Duodenal mucosa (tissue), 2 donors: ENCODE measurements at regions not wholly inside any gene's neighbourhood (a gene's known extent, or its start where the extent isn't known, plus 50 kb on each side); places are given as distances from the start of the nearest gene placed in this dataset.

Source experiments
- H3K27ac ChIP-seq: one replicate; pipeline ENCODE4 v1.7.0; 2013; ENCODE audit warnings: low read depth, low read length
- H3K27me3 ChIP-seq, 2 donors: one replicate each; pipeline ENCODE4 v1.7.0; 2013; ENCODE audit warnings: low read length in 2 of 2, control low read depth in 1 of 2; ENCODE audit not compliant: insufficient read depth in 2 of 2, control insufficient read depth in 1 of 2
- H3K36me3 ChIP-seq, 2 donors: one replicate each; pipeline ENCODE4 v1.7.0; 2013; ENCODE audit warnings: low read length in 2 of 2, control low read depth in 1 of 2; ENCODE audit not compliant: insufficient read depth in 2 of 2, control insufficient read depth in 1 of 2
- H3K4me1 ChIP-seq, 2 donors: one replicate each; pipeline ENCODE4 v1.7.0; 2013; ENCODE audit warnings: low read length in 2 of 2, control low read depth in 1 of 2; ENCODE audit not compliant: insufficient read depth in 2 of 2, control insufficient read depth in 1 of 2
- H3K4me3 ChIP-seq, 2 donors: one replicate each; pipeline ENCODE4 v1.7.0; 2013; ENCODE audit warnings: low read length in 2 of 2, low read depth in 1 of 2
- H3K9ac ChIP-seq, 2 donors: one replicate each; pipeline ENCODE4 v1.7.0; 2013; ENCODE audit warnings: low read length in 2 of 2, low read depth in 1 of 2
- H3K9me3 ChIP-seq, 2 donors: one replicate each; pipeline ENCODE4 v1.7.0; 2013; ENCODE audit warnings: low read length in 2 of 2, control low read depth in 1 of 2; ENCODE audit not compliant: control insufficient read depth in 1 of 2

GRCh38 chr5:92513067-92513466 lies 1068.0 kb downstream of the NR2F1-AS1 start:
- H3K36me3 ChIP-seq = no peaks in the 10 kb centered on the region
- no peaks in the 10 kb centered on the region for H3K27me3 ChIP-seq
- no peak overlapping the region for H3K4me3 ChIP-seq
- H3K27ac ChIP-seq = no peak overlapping the region
- peaks cover 11 to 19% of the 10 kb centered on the region in 2 donors for H3K9me3 ChIP-seq
- no peaks in the 10 kb centered on the region for H3K4me1 ChIP-seq
- no peak overlapping the region for H3K9ac ChIP-seq

DNA sequence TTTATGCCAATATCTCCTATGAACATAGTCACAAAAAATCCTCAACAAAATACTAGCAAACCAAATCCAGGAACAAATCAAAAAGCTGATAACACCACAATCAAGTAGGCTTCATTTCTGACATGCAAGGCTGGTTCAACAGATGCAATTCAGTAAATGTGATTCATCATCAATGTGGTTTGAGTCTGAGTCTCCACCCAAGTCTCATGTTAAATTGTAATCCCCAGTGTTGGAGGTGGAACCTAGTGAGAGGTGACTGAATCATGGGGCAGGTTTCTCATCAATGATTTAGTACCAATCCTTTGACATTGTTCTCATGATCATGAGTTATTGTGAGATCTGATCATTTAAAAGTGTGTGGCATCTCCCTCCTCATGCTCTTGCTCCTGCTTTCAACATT lies 1072.7 kb downstream of the NR2F1-AS1 start:
- H3K9me3 ChIP-seq = peaks cover 11 to 19% of the 10 kb centered on the region in 2 donors

GRCh38 chr5:92505925-92506324 lies 1075.1 kb downstream of the NR2F1-AS1 start:
- Histone ChIP-seq H3K4me3 (no peak overlapping the region), H3K9ac (no peak overlapping the region), H3K9me3 (peaks cover 8 to 14% of the 10 kb centered on the region in 2 donors), H3K27me3 (no peaks in the 10 kb centered on the region), H3K36me3 (no peaks in the 10 kb centered on the region), H3K27ac (no peak overlapping the region), H3K4me1 (no peaks in the 10 kb centered on the region)

More for the DNA sequence above, 1072.7 kb downstream of the NR2F1-AS1 start:
- Histone ChIP-seq H3K4me3 (no peak overlapping the region), H3K9ac (no peak overlapping the region), H3K36me3 (no peaks in the 10 kb centered on the region), H3K4me1 (no peaks in the 10 kb centered on the region), H3K27me3 (no peaks in the 10 kb centered on the region), H3K27ac (no peak overlapping the region)

- H3K9ac ChIP-seq = no peak overlapping the region
- no peaks in the 10 kb centered on the region for H3K27me3 ChIP-seq
- peaks cover 8 to 9% of the 10 kb centered on the region in 2 donors for H3K9me3 ChIP-seq
- no peak overlapping the region for H3K4me3 ChIP-seq
- no peaks in the 10 kb centered on the region for H3K36me3 ChIP-seq
- no peak overlapping the region for H3K27ac ChIP-seq
- H3K4me1 ChIP-seq = no peaks in the 10 kb centered on the region
Measured at GRCh38 chr5:92505145-92505544, 1075.9 kb downstream of the NR2F1-AS1 start.

- no peak overlapping the region for H3K9ac ChIP-seq
- no peak overlapping the region for H3K4me3 ChIP-seq
- peaks cover under 1% of the 10 kb centered on the region in 2 donors for H3K9me3 ChIP-seq
- H3K36me3 ChIP-seq = no peaks in the 10 kb centered on the region
- no peak overlapping the region for H3K27ac ChIP-seq
- H3K27me3 ChIP-seq = no peaks in the 10 kb centered on the region
- H3K4me1 ChIP-seq = no peaks in the 10 kb centered on the region
Measured at GRCh38 chr5:92504346-92504745, 1076.7 kb downstream of the NR2F1-AS1 start.

GRCh38 chr5:92500752-92501151 lies 1080.3 kb downstream of the NR2F1-AS1 start:
- H3K36me3 ChIP-seq = no peaks in the 10 kb centered on the region
- no peaks in the 10 kb centered on the region for H3K9me3 ChIP-seq
- H3K27ac ChIP-seq = no peak overlapping the region
- H3K4me3 ChIP-seq = no peak overlapping the region
- no peaks in the 10 kb centered on the region for H3K27me3 ChIP-seq
- no peak overlapping the region for H3K9ac ChIP-seq
- no peaks in the 10 kb centered on the region for H3K4me1 ChIP-seq

GRCh38 chr5:92496545-92496944 lies 1084.5 kb downstream of the NR2F1-AS1 start:
- Histone ChIP-seq H3K4me1 (no peaks in the 10 kb centered on the region), H3K27me3 (no peaks in the 10 kb centered on the region), H3K9me3 (no peaks in the 10 kb centered on the region), H3K4me3 (no peak overlapping the region), H3K9ac (no peak overlapping the region), H3K36me3 (no peaks in the 10 kb centered on the region), H3K27ac (no peak overlapping the region)

DNA sequence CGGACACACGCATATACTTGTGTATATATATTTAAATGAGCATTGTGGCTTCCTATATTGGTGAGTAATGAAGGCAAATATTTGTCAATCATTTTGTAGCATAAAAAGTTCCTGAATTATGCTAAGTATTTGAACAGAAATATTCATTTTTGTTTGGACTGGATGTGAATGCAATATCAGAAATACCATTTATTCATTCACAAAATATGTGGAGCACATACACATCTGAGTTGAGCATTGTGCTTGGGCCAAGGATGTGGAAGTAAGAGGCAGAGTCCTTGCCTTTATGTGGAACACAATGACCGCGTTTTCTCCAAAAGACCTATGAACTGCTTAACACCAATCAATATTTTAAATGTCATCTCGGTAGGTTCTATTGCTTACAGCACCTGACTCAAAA lies 1086.5 kb downstream of the NR2F1-AS1 start:
- Histone ChIP-seq H3K27me3 (no peaks in the 10 kb centered on the region), H3K36me3 (no peaks in the 10 kb centered on the region), H3K27ac (no peak overlapping the region), H3K9me3 (no peaks in the 10 kb centered on the region), H3K4me1 (no peaks in the 10 kb centered on the region), H3K9ac (no peak overlapping the region), H3K4me3 (no peak overlapping the region)

DNA sequence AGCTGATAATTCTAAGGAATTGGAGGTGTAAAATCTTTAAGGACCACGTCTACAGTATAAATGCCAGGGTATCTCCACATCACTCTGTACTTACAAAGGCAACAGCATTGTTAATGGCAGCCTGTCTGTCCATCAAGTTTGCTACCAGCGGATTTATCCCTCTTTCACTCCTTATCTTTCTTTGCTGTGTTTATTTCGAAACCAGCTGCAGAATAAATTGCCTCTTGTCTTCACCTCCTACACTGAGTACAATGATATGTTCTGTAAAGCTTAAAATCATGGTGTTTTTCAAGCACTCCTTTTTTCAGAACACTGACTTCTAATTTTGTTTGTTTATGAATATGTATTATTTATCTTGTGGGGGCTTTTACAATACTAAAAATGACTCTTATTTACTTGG lies 1088.1 kb downstream of the NR2F1-AS1 start:
- Histone ChIP-seq H3K9me3 (no peaks in the 10 kb centered on the region), H3K27me3 (no peaks in the 10 kb centered on the region), H3K4me3 (no peak overlapping the region), H3K9ac (no peak overlapping the region), H3K4me1 (no peaks in the 10 kb centered on the region), H3K27ac (no peak overlapping the region), H3K36me3 (no peaks in the 10 kb centered on the region)

DNA sequence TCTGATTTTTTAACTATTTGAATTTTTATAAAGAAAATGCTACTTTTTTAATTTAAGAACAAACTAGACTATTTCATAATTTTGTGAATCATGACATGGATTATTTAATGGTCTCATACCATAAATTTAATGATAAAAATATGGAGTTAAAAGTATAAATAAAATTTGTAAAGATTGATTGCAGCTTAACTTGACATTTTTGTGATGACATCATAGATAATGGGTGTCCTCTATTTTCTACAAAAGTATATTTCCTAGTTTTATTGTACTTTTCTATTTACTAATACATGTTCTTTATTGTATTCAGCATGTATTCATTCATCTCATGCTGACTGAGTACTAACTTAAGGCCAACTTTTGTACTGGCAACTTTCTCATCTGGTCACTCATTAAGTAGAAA lies 1096.5 kb downstream of the NR2F1-AS1 start:
- Histone ChIP-seq H3K27ac (no peak overlapping the region), H3K9me3 (no peaks in the 10 kb centered on the region), H3K9ac (no peak overlapping the region), H3K27me3 (no peaks in the 10 kb centered on the region), H3K36me3 (no peaks in the 10 kb centered on the region), H3K4me3 (no peak overlapping the region), H3K4me1 (no peaks in the 10 kb centered on the region)

DNA sequence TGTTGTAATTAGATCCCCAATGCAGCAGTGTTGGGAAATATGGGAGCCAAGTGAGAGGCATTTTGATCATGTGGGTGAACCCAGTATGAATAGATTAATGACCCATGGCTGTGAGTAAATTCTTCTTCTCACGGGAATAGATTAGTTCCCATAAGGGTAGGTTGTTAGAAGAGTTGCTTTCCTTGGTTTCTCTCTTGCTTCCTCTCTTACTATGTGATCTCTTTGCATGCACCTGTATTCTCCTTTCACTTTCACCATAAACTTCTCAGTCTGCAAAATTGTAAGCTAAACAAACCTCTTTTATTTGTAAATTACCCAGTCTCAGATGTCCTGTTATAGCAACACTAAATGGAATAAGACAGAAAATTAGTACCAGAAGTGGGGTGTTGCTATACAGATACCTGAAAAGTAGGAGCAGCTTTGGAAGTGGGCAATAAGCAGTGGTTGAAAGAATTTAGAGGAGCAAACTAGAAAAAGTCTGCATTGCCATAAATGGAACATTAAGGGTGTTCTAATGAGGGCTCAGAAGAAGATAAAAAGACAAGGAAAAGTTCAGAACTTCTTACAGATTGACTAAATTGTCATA lies 1090.0 kb upstream of the ARRDC3 start:
- peaks cover 9 to 14% of the 10 kb centered on the region in 2 donors for H3K9me3 ChIP-seq
- no peak overlapping the region for H3K4me3 ChIP-seq
- H3K27me3 ChIP-seq = no peaks in the 10 kb centered on the region
- no peak overlapping the region for H3K27ac ChIP-seq
- H3K4me1 ChIP-seq = no peaks in the 10 kb centered on the region
- H3K9ac ChIP-seq = no peak overlapping the region
- H3K36me3 ChIP-seq = no peaks in the 10 kb centered on the region
